Loucy (cell line): ENCODE measurements at regions not wholly inside any gene's neighbourhood (a gene's known extent, or its start where the extent isn't known, plus 50 kb on each side); places are given as distances from the start of the nearest gene placed in this dataset.

ENCODE experiments used
- H2AFZ ChIP-seq: fragments of 200-600 bp; sonication (generic); 2 replicates; pipeline ENCODE4 v1.6.0; 2016; ENCODE audit warnings: antibody characterized with exemption, mild to moderate bottlenecking, low read length, moderate library complexity
- H3F3A ChIP-seq: fragments of 200-600 bp; 2 replicates; pipeline ENCODE4 v1.6.0; 2016; ENCODE audit warnings: antibody characterized with exemption, low read depth, mild to moderate bottlenecking
- H3K27me3 ChIP-seq: fragments of 200-600 bp; sonication (generic); 2 replicates; pipeline ENCODE4 v1.6.1; 2014; ENCODE audit warnings: low read length, mild to moderate bottlenecking; ENCODE audit not compliant: insufficient read depth, poor library complexity, severe bottlenecking
- H3K36me3 ChIP-seq: fragments of 200-600 bp; sonication (generic); 2 replicates; pipeline ENCODE4 v1.6.1; 2016; ENCODE audit warnings: low read length; ENCODE audit not compliant: insufficient read depth
- H3K4me1 ChIP-seq: fragments of 200-600 bp; sonication (generic); 2 replicates; pipeline ENCODE4 v1.5.1; 2014; ENCODE audit warnings: low read length, mild to moderate bottlenecking; ENCODE audit not compliant: insufficient read depth, poor library complexity, severe bottlenecking
- H3K4me2 ChIP-seq: fragments of 200-600 bp; sonication (generic); 2 replicates; pipeline ENCODE4 v1.6.0; 2014; ENCODE audit warnings: antibody characterized with exemption, low read length, low read depth, mild to moderate bottlenecking; ENCODE audit not compliant: poor library complexity, severe bottlenecking
- H3K4me3 ChIP-seq: fragments of 200-600 bp; sonication (generic); 2 replicates; pipeline ENCODE4 v1.5.1; 2014; ENCODE audit warnings: low read length, mild to moderate bottlenecking, mixed read lengths; ENCODE audit not compliant: poor library complexity, severe bottlenecking
- H3K79me2 ChIP-seq: fragments of 200-600 bp; sonication (generic); 2 replicates; pipeline ENCODE4 v1.6.1; 2014; ENCODE audit warnings: low read length; ENCODE audit not compliant: insufficient read depth
- H3K9ac ChIP-seq: fragments of 200-600 bp; sonication (generic); 2 replicates; pipeline ENCODE4 v1.6.0; 2014; ENCODE audit warnings: mild to moderate bottlenecking, low read depth, low read length, moderate library complexity; ENCODE audit not compliant: poor library complexity, severe bottlenecking
- H3K9me2 ChIP-seq: fragments of 200-600 bp; sonication (generic); replicated peaks from 2 replicates; pipeline ENCODE4 v1.6.1; 2016; ENCODE audit warnings: low read depth, low read length, mixed read lengths
- H3K9me3 ChIP-seq: fragments of 200-600 bp; sonication (generic); 2 replicates; pipeline ENCODE4 v1.6.1; 2014; ENCODE audit warnings: mild to moderate bottlenecking, antibody characterized with exemption, low read length, low read depth; ENCODE audit not compliant: insufficient read depth
- H4K20me1 ChIP-seq: fragments of 200-600 bp; sonication (generic); 2 replicates; pipeline ENCODE4 v1.6.0; 2014; ENCODE audit warnings: antibody characterized with exemption, low read length, mild to moderate bottlenecking; ENCODE audit not compliant: insufficient read depth, poor library complexity, severe bottlenecking
- EZH2phosphoT487 ChIP-seq: fragments of 200-600 bp; IDR thresholded peaks from 2 replicates; pipeline ENCODE4 v1.6.1; 2018; ENCODE audit warnings: antibody characterized with exemption, mild to moderate bottlenecking, moderate library complexity, borderline replicate concordance
- TF ChIP-seq, protein P1 (sequence below): fragments of 200-600 bp; sonication (generic); conservative IDR thresholded peaks from 2 replicates; pipeline ENCODE4 v1.5.1; 2014; ENCODE audit warnings: mild to moderate bottlenecking, antibody characterized with exemption, low read length

DNA sequence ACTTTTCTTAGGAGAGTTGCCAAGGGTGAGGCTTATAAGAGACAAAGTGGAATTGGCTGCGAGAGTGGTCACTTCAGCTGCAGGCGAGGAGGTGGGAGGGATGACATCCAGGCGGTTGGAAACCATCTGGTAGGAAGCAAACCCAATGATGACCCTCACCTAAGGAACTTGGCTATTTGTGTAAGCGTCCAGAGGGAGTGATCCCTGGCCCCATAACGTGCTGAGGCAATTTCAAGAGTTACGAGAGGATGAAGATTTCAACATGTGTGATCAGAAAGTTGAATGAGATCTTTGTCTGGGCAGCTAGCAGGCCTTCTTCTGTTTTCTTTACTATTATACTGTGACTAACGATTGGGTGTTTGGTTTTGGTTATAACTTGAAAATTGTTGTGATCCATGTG lies 102.7 kb upstream of the VANGL1 start:
- no peaks in the 10 kb centered on the region for H3K9me2 ChIP-seq

DNA sequence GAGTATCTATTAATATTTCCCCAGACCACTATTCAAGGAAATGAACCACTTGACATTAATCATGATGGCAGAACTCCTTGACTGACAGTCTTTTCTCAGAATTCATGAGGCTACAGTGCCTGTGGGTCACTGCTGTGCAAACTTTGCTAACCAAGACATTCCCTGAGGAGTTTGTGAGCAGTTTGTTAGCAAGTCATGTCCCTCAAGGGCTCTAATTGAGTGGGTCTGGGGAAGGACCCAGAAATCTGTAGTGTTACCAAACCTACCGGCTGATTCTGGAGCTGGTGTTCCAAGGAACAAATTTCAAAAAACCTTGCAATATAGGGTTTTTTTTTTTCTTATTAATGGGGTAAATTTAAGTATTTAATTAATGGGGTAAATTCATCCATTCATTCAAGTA lies 103.2 kb upstream of the VANGL1 start:
- Histone ChIP-seq H3K9me3 (no peaks in the 10 kb centered on the region; the same call in 1 of the 2 replicates), H3K36me3 (peaks cover 11% of the 10 kb centered on the region; the same call in 1 of the 2 replicates), H3K4me2 (no peak overlapping the region), H2AFZ (no peak overlapping the region), H3K9me2 (no peaks in the 10 kb centered on the region), H3K4me1 (peaks cover 16% of the 10 kb centered on the region), H3K27me3 (no peaks in the 10 kb centered on the region), H3K4me3 (no peak overlapping the region), H4K20me1 (no peaks in the 10 kb centered on the region), H3K79me2 (no peaks in the 10 kb centered on the region), H3K9ac (no peak overlapping the region), H3F3A (no peaks in the 10 kb centered on the region)
- TF ChIP-seq EZH2phosphoT487, result no peak
- TF ChIP-seq, protein P1, sequence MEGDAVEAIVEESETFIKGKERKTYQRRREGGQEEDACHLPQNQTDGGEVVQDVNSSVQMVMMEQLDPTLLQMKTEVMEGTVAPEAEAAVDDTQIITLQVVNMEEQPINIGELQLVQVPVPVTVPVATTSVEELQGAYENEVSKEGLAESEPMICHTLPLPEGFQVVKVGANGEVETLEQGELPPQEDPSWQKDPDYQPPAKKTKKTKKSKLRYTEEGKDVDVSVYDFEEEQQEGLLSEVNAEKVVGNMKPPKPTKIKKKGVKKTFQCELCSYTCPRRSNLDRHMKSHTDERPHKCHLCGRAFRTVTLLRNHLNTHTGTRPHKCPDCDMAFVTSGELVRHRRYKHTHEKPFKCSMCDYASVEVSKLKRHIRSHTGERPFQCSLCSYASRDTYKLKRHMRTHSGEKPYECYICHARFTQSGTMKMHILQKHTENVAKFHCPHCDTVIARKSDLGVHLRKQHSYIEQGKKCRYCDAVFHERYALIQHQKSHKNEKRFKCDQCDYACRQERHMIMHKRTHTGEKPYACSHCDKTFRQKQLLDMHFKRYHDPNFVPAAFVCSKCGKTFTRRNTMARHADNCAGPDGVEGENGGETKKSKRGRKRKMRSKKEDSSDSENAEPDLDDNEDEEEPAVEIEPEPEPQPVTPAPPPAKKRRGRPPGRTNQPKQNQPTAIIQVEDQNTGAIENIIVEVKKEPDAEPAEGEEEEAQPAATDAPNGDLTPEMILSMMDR, result no peak

More for the DNA sequence above, 102.7 kb upstream of the VANGL1 start:
- Histone ChIP-seq H3K79me2 (no peaks in the 10 kb centered on the region), H4K20me1 (no peaks in the 10 kb centered on the region), H3K4me1 (peaks cover 16% of the 10 kb centered on the region), H3K4me3 (no peak overlapping the region), H2AFZ (no peak overlapping the region), H3F3A (no peaks in the 10 kb centered on the region), H3K27me3 (no peaks in the 10 kb centered on the region), H3K4me2 (no peak overlapping the region), H3K9me3 (no peaks in the 10 kb centered on the region; the same call in 1 of the 2 replicates), H3K36me3 (peaks cover 11% of the 10 kb centered on the region; the same call in 1 of the 2 replicates), H3K9ac (no peak overlapping the region)
- TF ChIP-seq, protein P1, result no peak
- no peak for TF ChIP-seq EZH2phosphoT487

GRCh38 chr1:115537415-115537814 lies 104.4 kb upstream of the VANGL1 start:
- no peak overlapping the region for H3K4me3 ChIP-seq
- H3F3A ChIP-seq, result no peaks in the 10 kb centered on the region
- no peaks in the 10 kb centered on the region for H3K9me2 ChIP-seq
- no peak overlapping the region for H3K4me2 ChIP-seq
- H3K36me3 ChIP-seq, result peaks cover 11% of the 10 kb centered on the region; the same call in 1 of the 2 replicates
- no peak overlapping the region for H2AFZ ChIP-seq
- H3K9me3 ChIP-seq, result no peaks in the 10 kb centered on the region; the same call in 1 of the 2 replicates
- H4K20me1 ChIP-seq, result no peaks in the 10 kb centered on the region
- H3K9ac ChIP-seq, result no peak overlapping the region
- peaks cover 17% of the 10 kb centered on the region for H3K4me1 ChIP-seq
- no peaks in the 10 kb centered on the region for H3K79me2 ChIP-seq
- no peak for TF ChIP-seq EZH2phosphoT487
- TF ChIP-seq, protein P1, result no peak
- no peaks in the 10 kb centered on the region for H3K27me3 ChIP-seq
